ENCODE measurements at regions not wholly inside any gene's neighbourhood (a gene's known extent, or its start where the extent isn't known, plus 50 kb on each side); places are given as distances from the start of the nearest gene placed in this dataset.
"Not testable (repeated sequence)": the region's sequence is repeated elsewhere in the genome, so short reads cannot be mapped to it uniquely, and the experiment has no call there.

DNA sequence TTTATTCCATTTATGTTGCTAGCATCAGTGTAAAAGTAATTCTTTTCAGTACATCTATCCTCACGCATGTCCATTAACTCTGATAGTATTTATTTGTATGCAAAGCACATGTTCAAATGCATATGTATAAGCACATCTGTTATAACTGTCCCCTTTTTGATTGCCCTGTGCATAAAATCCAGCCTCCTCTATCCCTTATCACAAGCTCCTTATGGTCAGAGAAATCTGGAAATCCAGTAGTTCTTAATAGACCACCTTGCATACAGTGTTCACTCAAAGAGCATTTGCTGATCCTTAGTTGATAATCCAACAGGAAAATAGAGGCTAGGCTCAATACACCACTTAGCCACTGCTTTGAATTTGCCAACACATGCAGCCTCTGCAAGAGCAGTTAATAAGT lies 443.5 kb downstream of the AASDHPPT start:
- H3K27ac Mint-ChIP-seq: no peak overlapping the region
- peaks cover 8% of the 10 kb centered on the region for H3K9me3 Mint-ChIP-seq
- H3K4me1 Mint-ChIP-seq: no peaks in the 10 kb centered on the region
- H3K4me3 Mint-ChIP-seq: no peak overlapping the region
- ATAC-seq (no peak), DNase-seq (ENCODE audit: low spot score in 2 of 2) (no peak)
- no peaks in the 10 kb centered on the region for H3K36me3 Mint-ChIP-seq

GRCh38 chr11:106523171-106523570 lies 445.7 kb downstream of the AASDHPPT start:
- Mint-ChIP-seq H3K27ac (no peak overlapping the region), H3K36me3 (no peaks in the 10 kb centered on the region), H3K4me3 (no peak overlapping the region), H3K9me3 (peaks cover 18% of the 10 kb centered on the region), H3K4me1 (no peaks in the 10 kb centered on the region)
- ATAC-seq (no peak), DNase-seq (ENCODE audit: low spot score in 2 of 2) (no peak)

DNA sequence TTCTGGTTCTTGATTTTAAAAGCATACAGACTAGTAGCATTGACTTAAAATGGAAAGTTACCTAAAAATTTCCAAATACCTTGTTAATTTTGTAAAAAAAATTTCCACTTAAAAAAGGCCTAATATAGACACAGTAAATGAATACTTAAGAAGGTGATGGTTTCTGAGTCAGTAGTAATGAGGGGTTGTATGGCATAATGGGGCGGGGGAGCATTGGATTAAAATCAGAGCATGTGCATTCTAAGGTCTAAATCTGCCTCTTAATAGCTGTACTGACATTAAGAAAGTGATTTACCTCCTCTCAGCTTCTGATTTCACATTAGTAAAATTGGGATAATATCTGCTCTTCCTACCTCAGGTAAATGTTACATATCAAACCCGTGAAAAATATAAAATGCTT lies 446.5 kb downstream of the AASDHPPT start:
- H3K36me3 Mint-ChIP-seq: no peaks in the 10 kb centered on the region
- no peak overlapping the region for H3K27ac Mint-ChIP-seq
- no peak overlapping the region for H3K4me3 Mint-ChIP-seq
- peaks cover 22% of the 10 kb centered on the region for H3K9me3 Mint-ChIP-seq
- DNase-seq (ENCODE audit: low spot score in 2 of 2) (no peak), ATAC-seq (no peak)
- no peaks in the 10 kb centered on the region for H3K4me1 Mint-ChIP-seq

DNA sequence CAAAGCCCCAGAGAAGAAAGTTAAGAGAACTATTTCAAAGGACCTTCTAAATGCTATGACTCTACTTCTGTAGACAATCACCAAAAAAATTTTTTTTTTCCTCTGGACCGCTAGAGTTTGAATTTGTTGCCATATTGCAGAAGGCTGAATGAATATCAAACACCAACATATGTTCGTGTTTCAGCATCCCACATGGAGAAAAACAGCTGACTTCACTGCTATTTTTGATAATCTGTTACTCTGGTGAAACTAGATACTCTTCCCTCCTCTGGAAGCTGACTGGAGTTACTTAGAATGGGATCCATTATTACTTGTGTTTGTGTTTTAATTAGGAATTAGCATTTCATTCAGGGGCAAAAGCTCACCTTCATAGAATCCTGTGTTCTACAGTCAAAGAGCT lies 447.0 kb downstream of the AASDHPPT start:
- Mint-ChIP-seq H3K36me3 (no peaks in the 10 kb centered on the region), H3K9me3 (peaks cover 22% of the 10 kb centered on the region), H3K4me1 (no peaks in the 10 kb centered on the region), H3K4me3 (no peak overlapping the region), H3K27ac (no peak overlapping the region)
- ATAC-seq (no peak), DNase-seq (ENCODE audit: low spot score in 2 of 2) (no peak)

GRCh38 chr11:106531648-106532047 lies 454.2 kb downstream of the AASDHPPT start:
- not testable (repeated sequence) for H3K27ac Mint-ChIP-seq; H3K36me3 Mint-ChIP-seq; DNase-seq (ENCODE audit: low spot score in 2 of 2); H3K4me1 Mint-ChIP-seq; H3K4me3 Mint-ChIP-seq; ATAC-seq
- H3K9me3 Mint-ChIP-seq: peaks cover 19% of the 10 kb centered on the region

- Mint-ChIP-seq H3K9me3 (peaks cover 18% of the 10 kb centered on the region), H3K36me3 (no peaks in the 10 kb centered on the region), H3K27ac (no peak overlapping the region), H3K4me1 (no peaks in the 10 kb centered on the region), H3K4me3 (no peak overlapping the region)
- no peak for DNase-seq (ENCODE audit: low spot score in 2 of 2)
- ATAC-seq: no peak
Measured at GRCh38 chr11:106533046-106533445, 455.6 kb downstream of the AASDHPPT start.

GRCh38 chr11:106540001-106540400 lies 462.5 kb downstream of the AASDHPPT start:
- ATAC-seq (no peak), DNase-seq (ENCODE audit: low spot score in 2 of 2) (no peak)
- Mint-ChIP-seq H3K4me3 (no peak overlapping the region), H3K36me3 (no peaks in the 10 kb centered on the region), H3K4me1 (no peaks in the 10 kb centered on the region), H3K27ac (no peak overlapping the region), H3K9me3 (peaks cover 11% of the 10 kb centered on the region)

DNA sequence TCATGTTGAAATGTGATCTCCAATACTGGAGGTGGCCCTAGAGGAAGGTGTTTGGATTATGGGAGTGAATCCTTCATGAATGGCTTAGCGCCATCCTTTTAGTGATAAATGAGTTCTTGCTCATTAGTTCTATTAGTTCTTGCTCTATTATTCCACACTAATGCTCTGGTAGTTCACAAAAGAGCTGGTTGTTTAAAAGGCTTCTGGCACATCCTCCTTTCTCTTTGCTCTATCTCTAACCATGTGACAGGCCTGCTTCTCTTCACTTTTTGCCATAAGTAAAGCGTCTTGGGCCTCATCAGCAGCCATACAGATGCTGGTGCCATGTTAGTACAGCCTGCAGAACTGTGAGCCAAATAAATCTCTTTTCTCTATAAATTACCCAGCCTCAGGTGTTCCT lies 469.9 kb downstream of the GUCY1A2 start:
- Mint-ChIP-seq H3K36me3 (no peaks in the 10 kb centered on the region), H3K27ac (no peak overlapping the region), H3K4me3 (no peak overlapping the region), H3K9me3 (peaks cover 2% of the 10 kb centered on the region), H3K4me1 (no peaks in the 10 kb centered on the region)
- ATAC-seq (no peak), DNase-seq (ENCODE audit: low spot score in 2 of 2) (no peak)

DNA sequence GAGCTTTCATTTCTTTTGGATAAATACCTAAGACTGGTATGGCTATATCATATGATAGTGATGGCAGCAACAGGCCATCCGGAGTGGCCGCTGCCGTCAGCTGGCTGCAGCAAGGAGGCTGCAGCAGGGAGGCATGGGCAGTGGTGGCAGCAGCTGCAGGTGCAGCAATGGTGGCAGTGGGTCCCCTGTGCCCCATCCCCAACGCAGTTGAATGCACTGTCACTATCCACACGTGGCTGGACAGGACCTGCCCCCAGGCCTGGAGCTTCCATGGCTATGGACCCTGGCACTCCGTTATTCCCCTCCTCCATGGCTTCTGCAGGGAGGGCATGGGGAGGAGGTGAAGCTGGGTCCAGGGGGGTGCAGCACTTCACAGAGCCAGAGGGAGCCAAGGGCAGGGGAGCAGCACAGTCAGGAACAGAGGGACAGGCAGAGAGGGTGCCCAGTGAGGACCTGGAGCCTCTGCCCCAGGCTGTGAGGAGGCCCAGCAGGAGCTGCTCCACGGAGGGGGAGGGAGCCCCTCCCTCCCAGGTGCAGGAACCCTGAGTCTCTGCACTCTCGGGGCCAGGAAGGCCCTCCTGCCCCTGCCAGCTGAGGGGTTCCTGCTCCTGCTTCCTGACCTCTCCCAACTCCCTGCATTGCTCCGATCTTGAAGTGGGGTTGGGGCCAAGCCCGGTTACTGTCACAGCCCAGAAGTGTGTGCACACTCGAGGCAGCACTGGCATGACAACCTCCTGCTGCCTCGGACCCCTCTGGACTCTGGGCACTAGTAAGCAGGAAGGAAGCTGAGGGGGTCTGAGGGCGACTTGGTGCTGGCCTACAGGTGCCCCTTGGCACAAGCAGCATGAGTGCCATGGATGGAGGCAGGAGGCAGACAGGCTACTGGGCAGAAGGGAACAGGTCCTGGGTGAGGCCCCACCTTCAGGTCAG lies 466.3 kb downstream of the GUCY1A2 start:
- H3K4me3 Mint-ChIP-seq: no peak overlapping the region
- H3K4me1 Mint-ChIP-seq: no peaks in the 10 kb centered on the region
- DNase-seq (ENCODE audit: low spot score in 2 of 2) (no peak), ATAC-seq (peak; percentile 40)
- H3K27ac Mint-ChIP-seq: no peak overlapping the region
- H3K36me3 Mint-ChIP-seq: no peaks in the 10 kb centered on the region
- H3K9me3 Mint-ChIP-seq: peaks cover 2% of the 10 kb centered on the region

DNA sequence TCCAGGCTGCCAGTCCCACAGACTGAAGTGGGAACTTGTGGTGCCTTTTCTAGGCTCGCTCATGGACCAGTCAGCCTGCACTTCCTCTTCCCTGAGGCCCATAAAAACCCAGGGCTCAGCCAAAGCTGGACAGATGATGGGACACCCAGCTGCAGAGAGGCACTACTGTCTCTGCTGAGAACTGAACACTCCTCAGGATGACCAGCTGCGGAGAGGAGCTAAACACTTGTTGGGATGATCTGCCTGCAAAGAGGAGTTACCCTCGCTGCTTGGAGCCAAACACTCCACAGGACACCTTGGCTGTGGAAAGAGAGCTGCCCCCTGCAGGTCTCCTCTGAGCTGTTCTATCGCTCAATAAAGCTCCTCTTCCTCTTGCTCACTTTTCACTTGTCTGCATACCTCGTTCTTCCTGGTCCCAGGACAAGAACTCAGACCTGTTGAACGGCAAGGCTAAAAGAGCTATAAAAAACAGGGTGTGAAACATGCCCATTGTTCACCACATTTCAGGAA lies 465.5 kb downstream of the GUCY1A2 start:
- no peaks in the 10 kb centered on the region for H3K36me3 Mint-ChIP-seq
- H3K4me3 Mint-ChIP-seq: no peak overlapping the region
- no peak for ATAC-seq
- no peak for DNase-seq (ENCODE audit: low spot score in 2 of 2)
- H3K27ac Mint-ChIP-seq: no peak overlapping the region
- H3K9me3 Mint-ChIP-seq: peaks cover 4% of the 10 kb centered on the region
- H3K4me1 Mint-ChIP-seq: no peaks in the 10 kb centered on the region

- ATAC-seq (no peak), DNase-seq (ENCODE audit: low spot score in 2 of 2) (no peak)
- Mint-ChIP-seq H3K4me3 (no peak overlapping the region), H3K36me3 (no peaks in the 10 kb centered on the region), H3K9me3 (peaks cover 6% of the 10 kb centered on the region), H3K27ac (no peak overlapping the region), H3K4me1 (no peaks in the 10 kb centered on the region)
Measured at GRCh38 chr11:106553304-106553703, 465.0 kb downstream of the GUCY1A2 start.

GRCh38 chr11:106555566-106556250 lies 462.6 kb downstream of the GUCY1A2 start:
- H3K36me3 Mint-ChIP-seq; H3K4me1 Mint-ChIP-seq; H3K27ac Mint-ChIP-seq; H3K9me3 Mint-ChIP-seq; H3K4me3 Mint-ChIP-seq; ATAC-seq; DNase-seq (ENCODE audit: low spot score in 2 of 2): not testable (repeated sequence)

DNA sequence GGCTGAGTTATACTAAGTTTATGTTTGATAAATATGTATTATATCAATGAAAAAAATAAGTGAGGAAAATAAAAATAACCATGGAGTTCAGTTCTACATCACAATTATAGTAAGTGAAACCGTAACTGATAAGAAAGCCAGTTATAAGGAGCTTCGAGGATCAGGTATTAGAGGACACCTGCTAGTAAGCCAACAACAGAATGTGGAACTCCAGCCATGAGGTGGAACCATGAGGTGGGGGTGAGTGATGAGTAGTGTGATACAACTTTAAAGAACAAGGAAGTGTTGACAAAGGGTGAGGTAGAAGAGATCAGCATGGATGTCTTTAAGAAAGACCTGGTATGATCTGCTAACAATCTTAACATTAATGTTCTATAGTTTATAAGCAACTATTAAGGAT lies 452.9 kb downstream of the GUCY1A2 start:
- ATAC-seq (no peak), DNase-seq (ENCODE audit: low spot score in 2 of 2) (no peak)
- Mint-ChIP-seq H3K27ac (no peak overlapping the region), H3K4me3 (no peak overlapping the region), H3K4me1 (no peaks in the 10 kb centered on the region), H3K36me3 (no peaks in the 10 kb centered on the region), H3K9me3 (peaks cover 25% of the 10 kb centered on the region)

GRCh38 chr11:106568632-106569031 lies 449.6 kb downstream of the GUCY1A2 start:
- ATAC-seq (no peak), DNase-seq (ENCODE audit: low spot score in 2 of 2) (no peak)
- no peak overlapping the region for H3K4me3 Mint-ChIP-seq
- H3K27ac Mint-ChIP-seq: no peak overlapping the region
- H3K4me1 Mint-ChIP-seq: no peaks in the 10 kb centered on the region
- peaks cover 23% of the 10 kb centered on the region for H3K9me3 Mint-ChIP-seq
- no peaks in the 10 kb centered on the region for H3K36me3 Mint-ChIP-seq

GRCh38 chr11:106577384-106577783 lies 440.9 kb downstream of the GUCY1A2 start:
- not testable (repeated sequence) for H3K4me1 Mint-ChIP-seq

DNA sequence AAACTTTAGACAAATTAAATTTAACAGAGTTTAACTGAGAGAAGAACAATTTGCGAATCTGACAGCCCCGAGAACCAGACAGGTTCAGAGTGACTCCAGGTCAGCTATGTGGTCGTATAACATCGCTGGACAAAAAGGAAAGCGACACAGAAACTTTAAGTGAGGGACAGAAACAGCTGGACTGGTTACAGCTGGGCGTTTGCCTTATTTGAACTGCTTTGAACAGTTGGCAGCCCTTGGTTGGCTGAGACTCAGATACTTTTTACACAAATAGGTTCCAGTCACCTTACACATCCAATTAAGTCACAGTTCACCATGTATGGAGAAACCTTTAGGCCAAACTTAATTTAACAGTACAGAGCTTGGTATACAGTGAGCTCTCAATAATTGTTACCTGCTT lies 436.9 kb downstream of the GUCY1A2 start:
- peaks cover 20% of the 10 kb centered on the region for H3K9me3 Mint-ChIP-seq
- no peak for DNase-seq (ENCODE audit: low spot score in 2 of 2)
- no peak overlapping the region for H3K27ac Mint-ChIP-seq

More at GRCh38 chr11:106577384-106577783, 440.9 kb downstream of the GUCY1A2 start:
- H3K9me3 Mint-ChIP-seq: peaks cover 22% of the 10 kb centered on the region
- H3K27ac Mint-ChIP-seq; H3K4me3 Mint-ChIP-seq; H3K36me3 Mint-ChIP-seq; ATAC-seq; DNase-seq (ENCODE audit: low spot score in 2 of 2): not testable (repeated sequence)

More for the DNA sequence above, 436.9 kb downstream of the GUCY1A2 start:
- no peak overlapping the region for H3K4me3 Mint-ChIP-seq
- H3K4me1 Mint-ChIP-seq: no peaks in the 10 kb centered on the region
- H3K36me3 Mint-ChIP-seq: no peaks in the 10 kb centered on the region
- no peak for ATAC-seq
